HEK293 (cell line): ENCODE measurements at regions not wholly inside any gene's neighbourhood (a gene's known extent, or its start where the extent isn't known, plus 50 kb on each side); places are given as distances from the start of the nearest gene placed in this dataset.

ENCODE experiments used
- FEZF1 ChIP-seq: fragments of 450-650 bp; formaldehyde crosslinking; IDR thresholded peaks from 2 replicates; pipeline ENCODE4 v1.5.1; 2016; ENCODE audit warnings: missing biosample characterization, missing genetic modification characterization
- KLF10 ChIP-seq: fragments of 450-650 bp; IDR thresholded peaks from 2 replicates; pipeline ENCODE4 v1.5.1; 2018; ENCODE audit warnings: missing biosample characterization, mild to moderate bottlenecking, missing genetic modification characterization
- KLF9 ChIP-seq: fragments of 450-650 bp; formaldehyde crosslinking; IDR thresholded peaks from 2 replicates; pipeline ENCODE4 v1.5.1; 2016; ENCODE audit warnings: missing biosample characterization, missing genetic modification characterization, low read depth
- SETDB1 ChIP-seq: IDR thresholded peaks from one replicate; pipeline ENCODE4 v1.6.1; 2017; ENCODE audit warnings: mild to moderate bottlenecking, low read length, moderate library complexity, mixed read lengths; ENCODE audit not compliant: insufficient read length
- SP3 ChIP-seq: fragments of 450-650 bp; formaldehyde crosslinking; IDR thresholded peaks from 2 replicates; pipeline ENCODE4 v1.5.1; 2016; ENCODE audit warnings: missing biosample characterization, missing genetic modification characterization
- TSHZ1 ChIP-seq: fragments of 450-650 bp; formaldehyde crosslinking; IDR thresholded peaks from 2 replicates; pipeline ENCODE4 v1.5.1; 2016; ENCODE audit warnings: missing biosample characterization, missing genetic modification characterization, borderline replicate concordance
- ZFP37 ChIP-seq: fragments of 450-650 bp; formaldehyde crosslinking; IDR thresholded peaks from 2 replicates; pipeline ENCODE4 v1.5.1; 2016; ENCODE audit warnings: missing biosample characterization, missing genetic modification characterization
- ZNF184 ChIP-seq: fragments of 450-650 bp; IDR thresholded peaks from 2 replicates; pipeline ENCODE4 v1.5.1; 2018; ENCODE audit warnings: missing biosample characterization, mild to moderate bottlenecking, missing genetic modification characterization
- ZNF24 ChIP-seq: fragments of 450-650 bp; formaldehyde crosslinking; IDR thresholded peaks from 2 replicates; pipeline ENCODE4 v1.5.1; 2016; ENCODE audit warnings: missing biosample characterization, missing genetic modification characterization
- ZNF324 ChIP-seq: fragments of 450-650 bp; formaldehyde crosslinking; IDR thresholded peaks from 2 replicates; pipeline ENCODE4 v1.5.1; 2016; ENCODE audit warnings: missing biosample characterization, missing genetic modification characterization
- ZNF548 ChIP-seq: fragments of 450-650 bp; formaldehyde crosslinking; IDR thresholded peaks from 2 replicates; pipeline ENCODE4 v1.5.1; 2016; ENCODE audit warnings: missing biosample characterization, missing genetic modification characterization
- ZNF658 ChIP-seq: fragments of 450-650 bp; formaldehyde crosslinking; IDR thresholded peaks from 2 replicates; pipeline ENCODE4; 2016; ENCODE audit warnings: missing biosample characterization, missing genetic modification characterization
- ZNF660 ChIP-seq: fragments of 450-650 bp; IDR thresholded peaks from 2 replicates; pipeline ENCODE4 v1.5.1; 2018; ENCODE audit warnings: missing biosample characterization, mild to moderate bottlenecking, missing genetic modification characterization
- ZNF837 ChIP-seq: fragments of 450-650 bp; formaldehyde crosslinking; IDR thresholded peaks from 2 replicates; pipeline ENCODE4 v1.5.1; 2016; ENCODE audit warnings: missing biosample characterization, missing genetic modification characterization
- TF ChIP-seq, protein P1 (sequence below): fragments of 450-650 bp; formaldehyde crosslinking; IDR thresholded peaks from 2 replicates; pipeline ENCODE4 v1.5.1; 2016; ENCODE audit warnings: missing biosample characterization, missing genetic modification characterization
- TF ChIP-seq, protein P2 (sequence below): fragments of 450-650 bp; formaldehyde crosslinking; conservative IDR thresholded peaks from 2 replicates; pipeline ENCODE4 v1.5.1; 2016; ENCODE audit warnings: low read depth, missing biosample characterization, missing genetic modification characterization
- TF ChIP-seq, protein P3 (sequence below): fragments of 450-650 bp; formaldehyde crosslinking; IDR thresholded peaks from 2 replicates; pipeline ENCODE4 v1.5.1; 2016; ENCODE audit warnings: missing biosample characterization, missing genetic modification characterization
- TF ChIP-seq, protein P4 (sequence below): fragments of 450-650 bp; formaldehyde crosslinking; IDR thresholded peaks from 2 replicates; pipeline ENCODE4 v1.5.1; 2016; ENCODE audit warnings: missing biosample characterization, missing genetic modification characterization
- TF ChIP-seq, protein P5 (sequence below): fragments of 450-650 bp; formaldehyde crosslinking; conservative IDR thresholded peaks from 2 replicates; pipeline ENCODE4 v1.5.1; 2016; ENCODE audit warnings: low read depth, missing biosample characterization, missing genetic modification characterization

- TF ChIP-seq SP3 (peak; percentile 43; the same call in 1 of the 2 replicates), ZNF658 (tag by site-specific recombination) (no peak), ZNF24 (peak; percentile 82; the same call in 1 of the 2 replicates), ZNF184 (tag by site-specific recombination) (peak; percentile 63; the same call in 1 of the 2 replicates), KLF10 (tag by site-specific recombination) (0 out of 2 replicates have a peak, but pooled peaks have one; percentile 32), ZFP37 (tag by site-specific recombination) (peak; percentile 57; the same call in 1 of the 2 replicates), ZNF837 (no peak), ZNF548 (tag by site-specific recombination) (no peak), ZNF324 (tag by site-specific recombination) (0 out of 2 replicates have a peak, but pooled peaks have one; percentile 26), ZNF660 (tag by site-specific recombination) (peak; percentile 74; the same call in 1 of the 2 replicates), KLF9 (tag by site-specific recombination) (no peak), FEZF1 (tag by site-specific recombination) (no peak; the same call in 1 of the 2 replicates), SETDB1 (no peak), TSHZ1 (peak; percentile 46; the same call in 1 of the 2 replicates)
- TF ChIP-seq, protein P1, sequence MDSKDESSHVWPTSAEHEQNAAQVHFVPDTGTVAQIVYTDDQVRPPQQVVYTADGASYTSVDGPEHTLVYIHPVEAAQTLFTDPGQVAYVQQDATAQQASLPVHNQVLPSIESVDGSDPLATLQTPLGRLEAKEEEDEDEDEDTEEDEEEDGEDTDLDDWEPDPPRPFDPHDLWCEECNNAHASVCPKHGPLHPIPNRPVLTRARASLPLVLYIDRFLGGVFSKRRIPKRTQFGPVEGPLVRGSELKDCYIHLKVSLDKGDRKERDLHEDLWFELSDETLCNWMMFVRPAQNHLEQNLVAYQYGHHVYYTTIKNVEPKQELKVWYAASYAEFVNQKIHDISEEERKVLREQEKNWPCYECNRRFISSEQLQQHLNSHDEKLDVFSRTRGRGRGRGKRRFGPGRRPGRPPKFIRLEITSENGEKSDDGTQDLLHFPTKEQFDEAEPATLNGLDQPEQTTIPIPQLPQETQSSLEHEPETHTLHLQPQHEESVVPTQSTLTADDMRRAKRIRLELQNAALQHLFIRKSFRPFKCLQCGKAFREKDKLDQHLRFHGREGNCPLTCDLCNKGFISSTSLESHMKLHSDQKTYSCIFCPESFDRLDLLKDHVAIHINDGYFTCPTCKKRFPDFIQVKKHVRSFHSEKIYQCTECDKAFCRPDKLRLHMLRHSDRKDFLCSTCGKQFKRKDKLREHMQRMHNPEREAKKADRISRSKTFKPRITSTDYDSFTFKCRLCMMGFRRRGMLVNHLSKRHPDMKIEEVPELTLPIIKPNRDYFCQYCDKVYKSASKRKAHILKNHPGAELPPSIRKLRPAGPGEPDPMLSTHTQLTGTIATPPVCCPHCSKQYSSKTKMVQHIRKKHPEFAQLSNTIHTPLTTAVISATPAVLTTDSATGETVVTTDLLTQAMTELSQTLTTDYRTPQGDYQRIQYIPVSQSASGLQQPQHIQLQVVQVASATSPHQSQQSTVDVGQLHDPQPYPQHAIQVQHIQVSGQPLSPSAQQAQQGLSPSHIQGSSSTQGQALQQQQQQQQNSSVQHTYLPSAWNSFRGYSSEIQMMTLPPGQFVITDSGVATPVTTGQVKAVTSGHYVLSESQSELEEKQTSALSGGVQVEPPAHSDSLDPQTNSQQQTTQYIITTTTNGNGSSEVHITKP (tag by site-specific recombination): 0 out of 2 replicates have a peak, but pooled peaks have one; percentile 18
- TF ChIP-seq, protein P2, sequence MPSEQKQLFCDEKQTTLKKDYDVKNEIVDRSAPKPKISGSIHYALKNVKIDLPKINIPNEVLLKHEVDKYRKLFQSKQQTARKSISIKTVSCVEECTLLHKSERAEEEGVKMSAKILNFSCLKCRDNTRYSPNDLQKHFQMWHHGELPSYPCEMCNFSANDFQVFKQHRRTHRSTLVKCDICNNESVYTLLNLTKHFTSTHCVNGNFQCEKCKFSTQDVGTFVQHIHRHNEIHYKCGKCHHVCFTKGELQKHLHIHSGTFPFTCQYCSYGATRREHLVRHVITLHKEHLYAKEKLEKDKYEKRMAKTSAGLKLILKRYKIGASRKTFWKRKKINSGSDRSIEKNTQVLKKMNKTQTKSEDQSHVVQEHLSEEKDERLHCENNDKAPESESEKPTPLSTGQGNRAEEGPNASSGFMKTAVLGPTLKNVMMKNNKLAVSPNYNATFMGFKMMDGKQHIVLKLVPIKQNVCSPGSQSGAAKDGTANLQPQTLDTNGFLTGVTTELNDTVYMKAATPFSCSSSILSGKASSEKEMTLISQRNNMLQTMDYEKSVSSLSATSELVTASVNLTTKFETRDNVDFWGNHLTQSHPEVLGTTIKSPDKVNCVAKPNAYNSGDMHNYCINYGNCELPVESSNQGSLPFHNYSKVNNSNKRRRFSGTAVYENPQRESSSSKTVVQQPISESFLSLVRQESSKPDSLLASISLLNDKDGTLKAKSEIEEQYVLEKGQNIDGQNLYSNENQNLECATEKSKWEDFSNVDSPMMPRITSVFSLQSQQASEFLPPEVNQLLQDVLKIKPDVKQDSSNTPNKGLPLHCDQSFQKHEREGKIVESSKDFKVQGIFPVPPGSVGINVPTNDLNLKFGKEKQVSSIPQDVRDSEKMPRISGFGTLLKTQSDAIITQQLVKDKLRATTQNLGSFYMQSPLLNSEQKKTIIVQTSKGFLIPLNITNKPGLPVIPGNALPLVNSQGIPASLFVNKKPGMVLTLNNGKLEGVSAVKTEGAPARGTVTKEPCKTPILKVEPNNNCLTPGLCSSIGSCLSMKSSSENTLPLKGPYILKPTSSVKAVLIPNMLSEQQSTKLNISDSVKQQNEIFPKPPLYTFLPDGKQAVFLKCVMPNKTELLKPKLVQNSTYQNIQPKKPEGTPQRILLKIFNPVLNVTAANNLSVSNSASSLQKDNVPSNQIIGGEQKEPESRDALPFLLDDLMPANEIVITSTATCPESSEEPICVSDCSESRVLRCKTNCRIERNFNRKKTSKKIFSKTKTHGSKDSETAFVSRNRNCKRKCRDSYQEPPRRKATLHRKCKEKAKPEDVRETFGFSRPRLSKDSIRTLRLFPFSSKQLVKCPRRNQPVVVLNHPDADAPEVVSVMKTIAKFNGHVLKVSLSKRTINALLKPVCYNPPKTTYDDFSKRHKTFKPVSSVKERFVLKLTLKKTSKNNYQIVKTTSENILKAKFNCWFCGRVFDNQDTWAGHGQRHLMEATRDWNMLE (tag by site-specific recombination): 0 out of 2 replicates have a peak, but pooled peaks have one; percentile 17
- TF ChIP-seq, protein P3, sequence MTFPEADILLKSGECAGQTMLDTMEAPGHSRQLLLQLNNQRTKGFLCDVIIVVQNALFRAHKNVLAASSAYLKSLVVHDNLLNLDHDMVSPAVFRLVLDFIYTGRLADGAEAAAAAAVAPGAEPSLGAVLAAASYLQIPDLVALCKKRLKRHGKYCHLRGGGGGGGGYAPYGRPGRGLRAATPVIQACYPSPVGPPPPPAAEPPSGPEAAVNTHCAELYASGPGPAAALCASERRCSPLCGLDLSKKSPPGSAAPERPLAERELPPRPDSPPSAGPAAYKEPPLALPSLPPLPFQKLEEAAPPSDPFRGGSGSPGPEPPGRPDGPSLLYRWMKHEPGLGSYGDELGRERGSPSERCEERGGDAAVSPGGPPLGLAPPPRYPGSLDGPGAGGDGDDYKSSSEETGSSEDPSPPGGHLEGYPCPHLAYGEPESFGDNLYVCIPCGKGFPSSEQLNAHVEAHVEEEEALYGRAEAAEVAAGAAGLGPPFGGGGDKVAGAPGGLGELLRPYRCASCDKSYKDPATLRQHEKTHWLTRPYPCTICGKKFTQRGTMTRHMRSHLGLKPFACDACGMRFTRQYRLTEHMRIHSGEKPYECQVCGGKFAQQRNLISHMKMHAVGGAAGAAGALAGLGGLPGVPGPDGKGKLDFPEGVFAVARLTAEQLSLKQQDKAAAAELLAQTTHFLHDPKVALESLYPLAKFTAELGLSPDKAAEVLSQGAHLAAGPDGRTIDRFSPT (tag by site-specific recombination): peak; percentile 46; the same call in 1 of the 2 replicates
- TF ChIP-seq, protein P4, sequence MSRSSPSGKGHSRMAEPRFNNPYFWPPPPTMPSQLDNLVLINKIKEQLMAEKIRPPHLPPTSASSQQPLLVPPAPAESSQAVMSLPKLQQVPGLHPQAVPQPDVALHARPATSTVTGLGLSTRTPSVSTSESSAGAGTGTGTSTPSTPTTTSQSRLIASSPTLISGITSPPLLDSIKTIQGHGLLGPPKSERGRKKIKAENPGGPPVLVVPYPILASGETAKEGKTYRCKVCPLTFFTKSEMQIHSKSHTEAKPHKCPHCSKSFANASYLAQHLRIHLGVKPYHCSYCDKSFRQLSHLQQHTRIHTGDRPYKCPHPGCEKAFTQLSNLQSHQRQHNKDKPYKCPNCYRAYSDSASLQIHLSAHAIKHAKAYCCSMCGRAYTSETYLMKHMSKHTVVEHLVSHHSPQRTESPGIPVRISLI (tag by site-specific recombination): peak; percentile 14; the same call in 1 of the 2 replicates
- TF ChIP-seq, protein P5, sequence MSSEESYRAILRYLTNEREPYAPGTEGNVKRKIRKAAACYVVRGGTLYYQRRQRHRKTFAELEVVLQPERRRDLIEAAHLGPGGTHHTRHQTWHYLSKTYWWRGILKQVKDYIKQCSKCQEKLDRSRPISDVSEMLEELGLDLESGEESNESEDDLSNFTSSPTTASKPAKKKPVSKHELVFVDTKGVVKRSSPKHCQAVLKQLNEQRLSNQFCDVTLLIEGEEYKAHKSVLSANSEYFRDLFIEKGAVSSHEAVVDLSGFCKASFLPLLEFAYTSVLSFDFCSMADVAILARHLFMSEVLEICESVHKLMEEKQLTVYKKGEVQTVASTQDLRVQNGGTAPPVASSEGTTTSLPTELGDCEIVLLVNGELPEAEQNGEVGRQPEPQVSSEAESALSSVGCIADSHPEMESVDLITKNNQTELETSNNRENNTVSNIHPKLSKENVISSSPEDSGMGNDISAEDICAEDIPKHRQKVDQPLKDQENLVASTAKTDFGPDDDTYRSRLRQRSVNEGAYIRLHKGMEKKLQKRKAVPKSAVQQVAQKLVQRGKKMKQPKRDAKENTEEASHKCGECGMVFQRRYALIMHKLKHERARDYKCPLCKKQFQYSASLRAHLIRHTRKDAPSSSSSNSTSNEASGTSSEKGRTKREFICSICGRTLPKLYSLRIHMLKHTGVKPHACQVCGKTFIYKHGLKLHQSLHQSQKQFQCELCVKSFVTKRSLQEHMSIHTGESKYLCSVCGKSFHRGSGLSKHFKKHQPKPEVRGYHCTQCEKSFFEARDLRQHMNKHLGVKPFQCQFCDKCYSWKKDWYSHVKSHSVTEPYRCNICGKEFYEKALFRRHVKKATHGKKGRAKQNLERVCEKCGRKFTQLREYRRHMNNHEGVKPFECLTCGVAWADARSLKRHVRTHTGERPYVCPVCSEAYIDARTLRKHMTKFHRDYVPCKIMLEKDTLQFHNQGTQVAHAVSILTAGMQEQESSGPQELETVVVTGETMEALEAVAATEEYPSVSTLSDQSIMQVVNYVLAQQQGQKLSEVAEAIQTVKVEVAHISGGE (tag by site-specific recombination): no peak
Observed at GRCh38 chr3:16060358-16060852, 114.1 kb upstream of the GALNT15 start (continued).
